NB4 (cell line): ENCODE measurements at regions not wholly inside any gene's neighbourhood (a gene's known extent, or its start where the extent isn't known, plus 50 kb on each side); places are given as distances from the start of the nearest gene placed in this dataset.

Source experiments
- DNase-seq: peaks from one replicate; pipeline ENCODE4 v3.0.0; 2010; ENCODE audit warnings: low read depth
- H3K4me3 ChIP-seq: one replicate; pipeline ENCODE4 v1.5.1; 2011; ENCODE audit warnings: mild to moderate bottlenecking, low read depth, low read length, moderate library complexity
- CTCF ChIP-seq: IDR thresholded peaks from one replicate; pipeline ENCODE4 v1.5.1; 2012; ENCODE audit warnings: low read depth, low read length
- MAX ChIP-seq: IDR thresholded peaks from 2 replicates; pipeline ENCODE4 v1.6.1; 2011; ENCODE audit warnings: low read depth, low read length
- MYC ChIP-seq: IDR thresholded peaks from 2 replicates; pipeline ENCODE4 v1.6.1; 2011; ENCODE audit warnings: low read depth, low read length
- POLR2A ChIP-seq: IDR thresholded peaks from 2 replicates; pipeline ENCODE4 v1.6.1; 2011; ENCODE audit warnings: mild to moderate bottlenecking; ENCODE audit not compliant: insufficient read length; ENCODE audit errors: extremely low read depth

- DNase-seq, result no peak
- no peak for TF ChIP-seq POLR2A
- TF ChIP-seq CTCF, result no peak
- no peak for TF ChIP-seq MAX
- TF ChIP-seq MYC, result no peak
- H3K4me3 ChIP-seq, result no peak overlapping the region
These were observed 230.8 kb upstream of the PKN2 start for GRCh38 chr1:88453295-88453694.

GRCh38 chr1:88454781-88455180 lies 229.3 kb upstream of the PKN2 start:
- TF ChIP-seq MAX (no peak), POLR2A (no peak)
- DNase-seq, result no peak

GRCh38 chr1:88455621-88456256 lies 228.3 kb upstream of the PKN2 start:
- H3K4me3 ChIP-seq, result no peak overlapping the region
- TF ChIP-seq MYC (no peak), POLR2A (no peak), MAX (no peak), CTCF (no peak)
- DNase-seq, result no peak

More at GRCh38 chr1:88454781-88455180, 229.3 kb upstream of the PKN2 start:
- H3K4me3 ChIP-seq, result no peak overlapping the region

- TF ChIP-seq MAX (no peak), MYC (no peak), POLR2A (no peak), CTCF (no peak)
- no peak for DNase-seq
- H3K4me3 ChIP-seq, result no peak overlapping the region
These were observed 226.9 kb upstream of the PKN2 start for GRCh38 chr1:88457197-88457596.

GRCh38 chr1:88461007-88461406 lies 223.1 kb upstream of the PKN2 start:
- TF ChIP-seq MAX (no peak), POLR2A (no peak), CTCF (no peak), MYC (no peak)
- H3K4me3 ChIP-seq, result no peak overlapping the region
- no peak for DNase-seq

GRCh38 chr1:88462096-88462487 lies 222.0 kb upstream of the PKN2 start:
- no peak for DNase-seq
- H3K4me3 ChIP-seq, result no peak overlapping the region
- TF ChIP-seq CTCF (no peak), MYC (no peak), MAX (no peak), POLR2A (no peak)
